GM19395 (cell line): ENCODE measurements at regions not wholly inside any gene's neighbourhood (a gene's known extent, or its start where the extent isn't known, plus 50 kb on each side); places are given as distances from the start of the nearest gene placed in this dataset.
"Not testable (repeated sequence)": the region's sequence is repeated elsewhere in the genome, so short reads cannot be mapped to it uniquely, and the experiment has no call there.

Experiments used
- ATAC-seq: cut with Tn5 transposase; IDR thresholded peaks from one replicate; pipeline ENCODE4 v1.9.1; 2021; ENCODE audit warnings: mild to moderate bottlenecking, moderate library complexity; ENCODE audit not compliant: unreplicated experiment

DNA sequence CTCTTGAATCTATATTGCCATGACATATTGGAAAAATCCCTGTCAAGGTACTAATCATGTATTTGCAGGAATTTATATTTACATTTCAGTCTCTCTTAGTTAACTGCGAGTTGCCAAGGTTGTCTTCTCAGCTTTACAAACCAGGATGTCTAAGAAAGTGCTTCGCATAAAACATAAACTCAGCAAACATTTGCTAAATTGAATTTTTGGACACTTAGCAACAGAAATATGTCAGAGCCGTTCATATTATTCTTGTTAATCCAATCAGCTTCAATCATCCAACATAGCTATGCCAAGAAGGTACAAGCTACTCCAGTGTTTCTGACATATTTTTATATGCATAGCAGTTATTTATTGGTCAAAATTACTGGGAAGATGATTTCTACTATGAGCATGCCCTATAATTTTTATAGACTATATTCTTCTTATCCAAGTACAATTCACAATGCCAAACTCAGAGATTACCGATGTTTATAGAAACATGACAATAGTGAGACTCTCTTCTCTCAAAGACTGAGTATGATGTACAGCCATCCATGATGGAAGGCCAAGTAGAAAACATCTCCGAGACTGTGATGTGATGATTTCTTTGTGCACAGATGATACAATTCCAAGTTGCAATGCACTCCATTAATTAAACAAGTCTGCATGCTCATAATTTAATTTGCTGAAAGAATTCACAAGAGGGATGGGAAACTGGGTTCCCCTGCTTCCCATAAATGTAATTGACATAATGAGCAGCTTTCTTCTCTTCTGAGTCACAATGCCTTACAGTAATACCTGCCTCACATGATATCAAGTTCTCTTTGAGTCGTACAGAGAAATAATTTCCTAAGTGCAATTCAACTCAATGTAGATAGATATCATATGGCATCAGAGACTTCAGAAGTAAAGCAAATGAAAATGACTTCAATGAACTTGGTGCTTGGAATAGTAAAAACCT, 776.3 kb downstream of the EFNB2 start:
- ATAC-seq, result no peak

DNA sequence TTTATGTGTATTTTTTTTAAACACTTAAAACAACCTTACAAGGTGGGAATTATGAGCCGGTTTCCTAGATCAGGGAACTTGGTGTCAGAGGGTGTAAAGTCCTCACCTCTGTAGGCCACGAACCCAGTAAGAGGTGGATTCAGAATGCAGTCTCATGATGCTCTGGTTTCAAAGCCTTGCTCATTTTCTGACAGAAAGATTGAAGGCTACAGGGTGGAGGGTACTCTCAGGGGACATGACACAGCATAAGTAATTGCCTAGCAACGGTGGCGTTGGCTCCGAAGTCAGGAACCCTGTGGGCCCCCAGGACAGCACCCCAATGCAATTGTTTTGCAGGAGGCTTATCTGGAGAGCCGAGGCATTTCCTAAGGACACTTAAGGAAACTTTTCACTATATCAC, 794.7 kb downstream of the EFNB2 start:
- no peak for ATAC-seq

- ATAC-seq, result no peak
Measured at GRCh38 chr13:105737688-105738087, 797.8 kb downstream of the EFNB2 start.

DNA sequence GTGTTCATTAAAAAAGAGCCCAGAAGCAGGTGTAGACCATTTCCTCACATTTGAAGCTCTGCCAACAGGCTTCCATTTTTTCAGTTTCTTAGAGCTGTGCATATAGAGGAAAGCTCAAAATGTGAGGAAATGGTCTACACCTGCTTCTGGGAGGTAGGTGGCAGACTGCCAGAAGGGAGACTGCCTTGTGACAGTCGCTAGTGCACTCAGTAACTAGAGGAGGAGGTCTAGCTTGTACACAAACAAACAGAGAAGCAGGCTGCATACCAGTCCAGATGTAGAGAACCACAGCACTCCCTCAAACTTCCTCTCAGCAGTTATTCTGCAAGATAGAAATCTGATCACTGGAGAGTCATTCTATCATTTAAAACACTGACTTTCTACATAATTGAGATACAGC, 800.2 kb downstream of the EFNB2 start:
- ATAC-seq, result no peak

DNA sequence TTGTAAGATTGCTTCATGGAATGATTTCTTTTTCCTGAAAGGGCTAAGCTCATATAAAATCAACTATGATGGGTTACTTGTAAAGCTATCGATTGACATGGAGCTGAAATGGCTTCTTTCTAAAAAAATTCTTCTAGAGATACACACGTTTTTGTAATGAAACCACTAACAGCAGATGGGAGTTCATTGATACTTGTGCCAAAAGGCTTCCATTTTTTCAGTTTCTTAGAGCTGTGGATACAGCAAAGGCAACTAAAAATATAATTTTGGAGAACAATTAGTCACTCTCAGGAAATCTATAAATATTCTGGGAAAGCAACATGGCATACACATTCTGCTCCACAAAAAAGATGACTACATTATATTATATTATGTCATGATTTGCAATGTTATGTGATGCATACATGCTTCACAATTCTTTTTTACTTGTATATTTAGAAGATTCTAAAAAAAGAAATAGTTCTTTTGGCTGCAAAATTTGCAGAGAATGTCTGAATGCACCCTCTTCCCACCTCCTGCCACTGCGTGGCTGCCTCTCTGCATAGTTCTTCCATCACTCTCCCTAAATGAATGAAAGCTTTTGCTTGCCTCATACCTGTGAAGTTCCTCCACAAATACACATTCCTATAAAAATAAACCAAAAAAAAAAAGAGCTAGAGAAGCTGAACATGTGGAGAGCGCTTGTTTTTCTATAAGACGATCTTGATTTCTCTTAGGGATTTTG, 802.5 kb downstream of the EFNB2 start:
- no peak for ATAC-seq

- no peak for ATAC-seq
Measured at GRCh38 chr13:105725887-105726286, 809.6 kb downstream of the EFNB2 start.

GRCh38 chr13:105721016-105721415, 814.4 kb downstream of the EFNB2 start:
- ATAC-seq, result no peak

DNA sequence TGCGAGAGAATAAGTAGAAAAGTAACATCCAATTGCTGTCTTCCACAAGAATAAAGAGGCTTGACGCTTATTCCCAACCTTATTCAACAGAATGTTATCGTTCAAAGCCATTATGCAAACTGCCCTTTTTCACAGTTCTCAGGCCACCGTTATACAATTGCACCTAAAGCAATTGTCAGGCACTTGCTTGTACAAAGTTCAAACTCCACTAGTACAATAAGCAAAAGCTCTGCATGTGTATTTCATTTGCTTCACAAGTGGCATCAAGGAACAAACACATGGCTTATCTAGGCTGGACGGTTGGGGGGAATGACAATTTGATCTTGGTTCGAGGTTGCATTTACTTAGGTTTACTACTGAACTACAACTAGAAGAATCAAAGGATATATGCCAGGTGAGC, 815.6 kb downstream of the EFNB2 start:
- no peak for ATAC-seq

GRCh38 chr13:105709181-105709580, 826.3 kb downstream of the EFNB2 start:
- ATAC-seq, result no peak

DNA sequence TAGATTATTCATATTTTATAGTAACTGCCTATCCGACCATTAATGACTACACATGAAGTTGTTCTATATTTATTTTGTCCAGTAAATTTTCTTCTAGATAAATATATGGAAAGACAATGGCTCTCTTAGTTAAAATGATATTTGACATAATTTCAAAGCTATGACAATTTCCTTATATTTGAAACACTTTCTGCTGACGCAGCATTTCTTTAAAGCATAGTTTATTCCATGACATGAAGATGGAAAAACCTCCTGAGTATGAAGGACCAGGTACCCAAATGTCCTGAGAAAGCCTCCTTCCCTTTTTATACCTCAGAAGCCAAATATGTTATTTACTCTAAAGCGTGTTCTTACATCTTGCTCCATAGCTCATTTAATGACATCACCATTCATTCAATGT, 831.6 kb downstream of the EFNB2 start:
- no peak for ATAC-seq

GRCh38 chr13:105702441-105702840, 833.0 kb downstream of the EFNB2 start:
- ATAC-seq, result no peak

- no peak for ATAC-seq
Measured at GRCh38 chr13:105692769-105693168, 842.7 kb downstream of the EFNB2 start.

GRCh38 chr13:105684216-105684615, 851.2 kb downstream of the EFNB2 start:
- no peak for ATAC-seq

DNA sequence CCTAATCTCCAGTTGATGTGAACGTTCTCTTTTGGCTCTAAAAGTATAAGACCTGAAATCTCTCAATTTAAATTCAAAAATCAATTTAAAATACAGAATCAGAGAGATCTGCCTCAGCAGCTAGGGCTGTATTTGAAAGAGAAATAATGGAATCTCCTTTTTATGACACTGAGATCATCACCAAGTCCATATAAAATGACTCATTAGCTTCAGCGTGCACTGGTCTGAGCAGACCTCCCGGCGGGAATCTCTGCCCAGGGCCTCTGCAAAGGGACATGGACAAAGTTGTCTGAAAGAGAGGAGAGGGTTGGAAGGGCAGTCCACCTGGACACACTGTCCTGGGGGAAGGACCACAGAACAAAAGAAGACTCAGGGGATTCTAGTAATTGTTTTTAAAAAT, 855.6 kb downstream of the EFNB2 start:
- ATAC-seq, result no peak

DNA sequence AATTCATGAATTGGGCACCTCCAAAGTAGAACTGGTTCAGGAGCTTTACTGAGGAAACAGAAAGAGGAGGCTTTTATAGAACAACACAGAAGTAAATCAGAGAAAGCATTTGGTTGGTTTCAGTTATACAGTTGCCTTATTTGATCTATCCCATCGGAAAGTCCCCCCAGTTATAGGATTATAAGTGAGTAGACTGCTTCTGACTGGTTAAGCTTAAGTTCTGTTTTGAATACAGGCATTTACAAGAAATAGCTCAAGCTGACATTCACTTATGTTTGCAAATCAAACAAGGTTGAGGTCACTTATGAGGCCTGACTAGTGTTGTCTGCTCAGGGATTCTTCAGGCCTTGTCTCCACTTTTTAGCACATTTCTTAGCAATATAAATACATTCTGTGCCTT, 857.4 kb downstream of the EFNB2 start:
- no peak for ATAC-seq

- ATAC-seq, result no peak
Measured at GRCh38 chr13:105672881-105673280, 862.6 kb downstream of the EFNB2 start.

DNA sequence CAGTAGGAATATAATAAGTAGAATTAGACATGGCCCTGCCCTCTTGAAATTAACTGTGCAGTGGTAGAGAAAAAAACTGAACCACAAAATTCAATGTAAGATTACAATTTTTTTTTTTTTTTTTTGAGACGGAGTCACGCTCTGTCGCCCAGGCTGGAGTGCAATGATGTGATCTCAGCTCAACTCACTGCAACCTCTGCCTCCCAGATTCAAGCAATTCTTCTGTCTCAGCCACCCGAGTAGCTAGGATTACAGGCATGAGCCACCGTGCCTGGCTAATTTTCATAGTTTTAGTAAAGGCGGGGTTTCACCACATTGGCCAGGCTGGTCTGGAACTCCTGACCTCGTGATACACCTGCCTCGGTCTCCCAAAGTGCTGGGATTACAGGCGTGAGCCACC, 864.3 kb downstream of the EFNB2 start:
- not testable (repeated sequence) for ATAC-seq

- ATAC-seq, result no peak
Measured at GRCh38 chr13:105670179-105670990, 865.1 kb downstream of the EFNB2 start.

DNA sequence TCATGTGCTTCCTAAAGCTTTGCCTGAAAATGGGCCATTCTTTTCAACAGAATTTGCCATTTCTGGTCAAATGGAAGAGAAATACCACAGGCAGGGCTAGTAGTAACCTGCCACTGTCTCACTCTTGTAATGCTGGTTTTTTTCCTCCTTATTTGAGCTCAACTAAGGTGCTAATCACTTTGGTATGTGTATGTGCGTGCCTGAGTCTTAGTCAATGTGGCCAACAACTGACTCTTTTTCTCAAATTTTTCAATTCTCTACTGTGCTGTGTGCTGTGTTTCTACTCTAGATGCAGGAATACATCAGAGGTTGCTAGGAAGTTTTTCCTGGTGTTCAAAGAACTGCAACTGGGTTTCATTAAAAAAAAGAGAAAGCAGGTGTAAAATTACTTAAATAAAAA, 870.2 kb downstream of the EFNB2 start:
- no peak for ATAC-seq

- no peak for ATAC-seq
Measured at GRCh38 chr13:105663182-105663581, 872.3 kb downstream of the EFNB2 start.

GRCh38 chr13:105660561-105660960, 874.9 kb downstream of the EFNB2 start:
- ATAC-seq, result no peak
